Limb (tissue), 2 donors: ENCODE measurements at regions not wholly inside any gene's neighbourhood (a gene's known extent, or its start where the extent isn't known, plus 50 kb on each side); places are given as distances from the start of the nearest gene placed in this dataset.

ENCODE experiments used
- DNase-seq, 2 donors: peaks; one replicate each; pipeline ENCODE4 v3.0.0-alpha.2; 2016; ENCODE audit errors: extremely low spot score in 2 of 2

DNA sequence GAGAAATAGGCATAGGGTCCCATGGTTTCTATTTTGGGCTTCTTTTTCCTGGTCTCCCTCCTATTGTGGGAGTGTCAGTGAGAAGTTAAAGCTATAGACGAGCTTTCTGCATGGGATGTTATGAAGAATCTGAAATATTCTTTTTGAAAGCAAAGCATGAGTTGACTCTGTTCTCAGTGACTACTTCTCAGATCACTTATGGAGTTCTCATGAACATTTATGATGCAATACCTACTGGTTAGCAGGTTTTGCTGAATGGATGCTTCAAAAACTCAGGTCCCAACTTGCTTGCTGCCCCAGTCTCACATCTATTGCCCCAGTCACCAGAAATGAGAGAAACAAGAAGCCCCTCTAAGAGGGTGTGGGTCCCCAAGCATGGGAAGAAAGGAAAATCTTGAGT is 365.0 kb downstream of the HRH4 start:
- no peak for DNase-seq

DNA sequence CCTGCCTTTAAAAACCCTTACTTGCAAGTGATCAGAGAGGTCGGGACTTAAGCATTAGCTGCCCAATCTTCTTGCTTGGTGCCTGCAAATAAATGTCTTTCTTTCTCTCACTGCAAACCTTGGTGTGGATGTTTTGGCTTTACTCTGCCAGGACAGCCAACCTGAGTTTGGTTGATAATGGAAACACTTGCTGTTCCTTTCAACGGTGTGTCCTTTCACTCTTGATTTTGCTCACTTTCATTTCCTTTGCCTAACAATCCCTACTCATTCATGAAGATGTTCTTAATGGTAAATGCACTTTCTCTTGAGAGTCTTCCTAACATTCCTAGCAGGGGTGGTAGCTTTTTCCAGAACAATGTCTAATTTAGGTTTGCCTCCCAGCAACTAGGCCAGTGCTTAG is 366.2 kb downstream of the HRH4 start:
- DNase-seq: no peak

DNA sequence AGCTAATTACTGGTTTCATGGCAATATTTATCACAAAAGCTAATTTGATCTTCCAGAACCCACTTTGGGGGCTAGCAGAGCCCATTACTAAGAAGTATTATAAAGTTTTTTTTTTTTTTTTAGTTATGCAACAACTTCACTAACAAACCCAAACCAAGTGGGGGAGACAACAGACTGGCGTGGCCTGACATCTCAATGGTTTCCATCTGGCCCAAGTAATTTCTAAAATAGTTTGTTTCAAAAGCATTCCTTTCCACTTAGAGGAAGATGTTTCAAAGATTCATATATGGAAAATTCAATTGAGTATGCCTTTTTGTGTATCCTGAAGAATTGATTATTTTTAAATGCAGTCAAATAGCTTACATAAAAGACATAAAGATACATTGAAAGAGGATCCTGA is 367.1 kb downstream of the HRH4 start:
- no peak for DNase-seq

DNA sequence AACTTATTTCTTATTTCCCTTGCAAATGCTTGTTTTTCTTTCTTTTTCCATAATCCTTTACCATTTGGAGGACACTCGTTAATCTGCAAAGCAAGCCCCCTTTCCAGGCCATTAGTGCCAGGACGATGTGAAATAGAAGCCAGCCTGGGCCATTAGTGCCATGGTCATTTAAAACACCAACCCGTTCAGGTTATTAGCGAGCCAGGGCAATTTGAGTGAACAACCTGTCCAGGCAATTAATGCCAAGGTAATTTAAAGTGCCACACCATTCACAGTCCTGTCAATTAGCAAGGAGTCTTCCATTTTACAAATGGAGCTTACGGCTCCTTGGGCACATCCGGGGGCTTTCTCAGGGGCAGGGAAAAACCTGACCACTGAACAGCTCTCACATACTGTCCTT is 370.6 kb downstream of the HRH4 start:
- DNase-seq: no peak

DNA sequence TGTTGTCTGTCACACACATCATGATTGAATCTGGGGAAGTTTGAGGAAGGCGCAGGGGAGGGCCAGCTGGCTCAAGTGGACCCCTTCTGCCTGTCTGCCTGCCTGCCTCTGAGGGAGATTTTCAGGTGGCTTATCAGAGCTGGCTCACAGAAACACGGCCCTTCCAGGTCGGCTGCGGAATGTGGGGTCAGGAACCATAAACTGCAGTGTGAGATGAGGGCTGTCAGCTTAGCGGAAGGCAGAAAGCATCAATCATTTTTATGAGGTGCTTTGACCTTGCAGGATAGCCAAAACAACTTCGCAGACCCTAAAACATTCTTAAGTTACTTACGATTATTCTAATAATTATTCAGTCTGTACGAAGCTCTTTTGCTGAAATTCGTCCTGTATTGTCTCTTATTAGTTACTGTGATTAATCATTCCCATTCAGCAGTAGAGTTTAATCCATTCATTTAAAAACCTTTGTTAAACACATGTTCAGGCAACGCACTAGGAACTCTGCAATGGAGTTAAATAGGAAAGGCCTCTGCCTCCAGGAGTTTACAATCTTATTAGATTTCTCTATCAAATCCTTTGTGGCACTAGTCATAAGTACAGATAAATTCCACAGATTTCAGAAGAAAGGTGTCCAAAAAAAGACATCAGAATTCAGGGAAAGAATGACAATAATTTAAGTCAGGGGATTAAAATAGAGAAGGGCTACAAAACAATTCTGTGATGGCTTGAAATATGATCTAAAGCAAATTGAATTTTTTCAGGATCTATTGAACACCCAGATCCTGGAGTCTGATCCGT is 371.6 kb downstream of the HRH4 start:
- no peak for DNase-seq

DNA sequence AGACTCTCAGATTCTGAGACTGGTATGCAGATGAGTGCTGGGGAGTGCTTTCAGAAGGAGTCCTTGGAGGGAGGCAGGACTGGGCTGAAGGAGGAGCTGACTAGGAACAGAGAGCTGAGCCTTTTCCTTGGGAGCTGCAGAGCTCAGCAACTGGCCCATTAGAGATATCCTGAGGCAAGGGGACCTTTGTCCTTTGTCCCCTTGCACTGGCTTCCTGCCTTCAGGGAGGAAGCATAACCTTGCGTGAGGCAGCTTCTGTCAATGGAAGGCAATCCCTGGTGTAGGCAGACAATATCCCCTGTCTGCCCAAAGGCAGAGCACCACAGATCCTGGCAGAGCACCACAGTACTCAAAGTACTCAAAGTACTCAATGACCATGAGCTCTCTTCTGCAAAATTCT is 375.3 kb downstream of the HRH4 start:
- DNase-seq: no peak

DNA sequence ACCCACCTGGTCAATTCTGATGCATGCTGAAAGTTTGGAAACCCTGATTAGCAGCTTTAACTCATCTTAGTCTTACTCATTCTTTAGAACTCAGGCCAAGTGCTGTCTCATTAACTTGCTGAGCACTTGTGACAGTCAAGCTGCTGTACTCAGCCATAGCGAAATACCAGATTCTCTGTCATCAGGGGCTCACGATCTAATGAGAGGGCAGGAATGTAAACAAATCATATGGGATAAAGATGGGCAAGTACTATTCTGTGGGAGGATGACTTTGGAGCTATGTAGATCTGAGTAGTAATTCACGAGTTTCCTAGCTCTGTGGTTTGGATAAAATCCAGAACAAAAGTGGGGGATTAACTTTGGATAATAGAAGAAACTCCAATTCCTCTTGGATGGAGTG is 376.6 kb downstream of the HRH4 start:
- DNase-seq: peak in 1 of 2 donors; percentile 38

DNA sequence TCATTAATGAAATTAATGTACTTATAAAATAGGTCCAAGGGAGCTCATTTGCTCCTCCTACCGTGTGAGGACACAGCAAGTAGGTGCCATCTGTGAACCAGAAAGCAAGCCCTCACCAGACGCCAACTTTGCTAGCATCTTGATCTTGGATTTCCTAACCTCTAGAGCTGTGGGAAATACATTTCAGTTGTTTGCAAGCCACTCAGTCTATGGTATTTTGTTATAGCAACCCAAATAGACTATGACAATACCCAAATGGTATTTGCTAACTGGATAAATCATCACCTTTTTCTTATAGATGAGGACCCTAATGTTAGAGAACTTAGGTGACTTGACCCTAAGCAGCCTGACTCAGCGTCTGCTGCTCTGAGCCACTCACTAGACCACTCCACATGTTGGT is 379.6 kb downstream of the HRH4 start:
- DNase-seq: no peak

DNA sequence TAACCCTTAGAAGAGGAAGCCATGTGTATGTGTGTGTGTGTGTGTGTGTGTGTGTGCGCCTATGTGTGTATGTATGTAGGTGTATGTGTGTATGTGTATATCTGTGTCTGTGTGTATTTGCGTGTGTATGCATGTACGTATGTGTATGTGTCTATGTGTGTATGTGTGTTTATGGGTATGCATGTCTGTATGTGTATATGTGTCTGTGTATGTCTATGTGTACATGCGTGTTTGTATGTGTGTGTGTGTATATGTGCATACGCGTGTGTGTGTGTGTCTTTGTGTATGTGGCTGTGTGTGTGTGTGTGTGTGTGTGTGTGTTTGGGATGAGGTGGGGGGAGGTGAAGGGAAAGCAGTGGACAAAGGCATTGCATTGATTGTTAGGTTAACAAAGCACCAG is 380.2 kb downstream of the HRH4 start:
- no peak for DNase-seq

DNA sequence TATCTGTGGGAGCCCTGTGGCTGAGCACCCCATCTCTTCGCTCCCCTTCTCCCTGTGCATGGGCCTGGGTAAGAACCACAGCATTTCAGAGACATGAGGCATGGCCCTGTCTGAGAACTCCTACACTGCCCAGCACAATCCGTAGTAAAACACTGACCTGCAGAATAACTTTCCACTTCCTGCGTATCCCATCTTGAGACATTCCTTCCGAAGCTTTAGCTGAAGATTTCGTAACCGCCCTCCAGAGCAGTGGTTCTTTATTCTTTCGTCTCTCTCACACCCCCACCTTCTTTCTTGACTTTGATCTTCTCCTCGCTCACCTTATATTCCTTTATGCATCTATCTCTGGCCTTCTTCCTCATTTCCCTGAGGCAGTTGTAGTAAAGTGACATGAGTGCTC is 381.1 kb downstream of the HRH4 start:
- DNase-seq: no peak

DNA sequence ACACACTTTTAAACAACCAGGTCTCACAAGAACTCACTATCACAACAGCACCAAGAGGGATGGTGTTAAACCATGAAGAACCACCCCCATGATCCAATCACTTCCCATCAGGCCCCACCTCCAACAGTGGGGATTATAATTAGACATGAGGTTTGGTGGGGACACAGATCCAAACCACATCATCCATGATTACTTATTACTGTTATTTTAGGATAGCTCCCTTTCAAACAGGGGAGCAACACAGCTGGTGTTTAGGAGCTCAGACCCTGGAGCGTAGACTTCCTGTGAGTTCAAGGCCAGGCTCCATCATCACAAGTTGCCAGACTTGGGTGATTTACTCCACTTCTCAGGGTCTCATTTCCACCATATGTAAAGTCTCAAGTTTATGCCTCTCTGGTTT is 382.7 kb downstream of the HRH4 start:
- DNase-seq: no peak

DNA sequence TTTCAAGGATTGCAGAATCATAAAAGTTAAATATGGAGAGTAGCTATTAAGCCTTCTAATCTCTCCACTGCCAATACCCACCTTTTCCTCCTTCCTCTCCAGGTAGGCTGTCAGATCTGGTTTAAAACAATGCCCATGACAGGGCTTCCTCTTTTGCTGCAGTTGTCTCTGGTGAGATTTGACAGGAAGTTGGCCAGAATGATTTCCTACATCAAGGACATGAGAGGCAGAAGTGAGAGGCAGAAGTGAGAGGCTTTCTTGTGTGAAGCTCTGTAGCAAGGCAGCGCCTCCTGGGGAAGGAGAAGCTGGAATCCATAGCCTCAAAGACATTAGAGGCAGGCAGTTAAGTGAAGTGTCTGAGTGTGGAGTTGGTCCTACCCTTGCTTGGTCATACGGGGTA is 385.7 kb downstream of the HRH4 start:
- DNase-seq: no peak

DNA sequence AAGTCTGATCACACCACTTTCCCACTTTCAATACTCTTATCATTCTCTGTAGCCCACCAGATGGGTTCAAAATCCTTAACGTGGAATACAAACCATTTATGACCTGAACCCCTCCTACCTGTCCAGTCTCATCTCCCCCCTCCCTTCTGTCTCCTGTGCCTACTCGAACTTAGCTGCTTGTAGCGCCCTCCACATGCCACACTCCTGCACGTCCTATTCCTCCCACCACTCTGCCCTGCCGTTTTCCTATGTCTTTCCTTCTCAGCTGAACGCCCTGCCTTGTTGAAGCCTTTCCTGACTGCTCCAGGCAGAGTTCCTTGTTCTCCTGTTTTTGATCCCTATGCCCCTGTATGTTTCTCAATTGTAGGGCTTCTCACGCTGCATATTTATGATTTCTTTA is 390.1 kb downstream of the HRH4 start:
- DNase-seq: no peak

DNA sequence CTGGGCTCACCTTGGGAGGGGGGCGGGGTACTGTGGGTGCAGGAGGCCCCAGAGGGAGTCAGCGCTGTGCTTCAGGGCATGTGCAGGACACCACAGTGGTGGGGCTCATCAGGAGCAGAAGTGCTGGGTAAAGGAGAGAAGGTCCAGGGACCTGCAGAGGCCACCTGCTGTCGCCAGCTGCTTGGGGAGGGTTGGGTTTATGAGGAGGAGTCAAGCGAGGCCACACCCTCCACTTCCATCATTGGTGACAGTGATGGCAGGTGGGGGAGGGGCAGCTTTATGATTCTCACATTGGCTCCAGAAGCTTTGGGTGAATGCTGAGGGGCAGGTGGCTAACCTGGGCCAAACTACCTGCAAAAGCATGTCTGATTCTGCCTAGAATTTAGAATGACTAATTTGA is 392.6 kb downstream of the HRH4 start:
- no peak for DNase-seq

DNA sequence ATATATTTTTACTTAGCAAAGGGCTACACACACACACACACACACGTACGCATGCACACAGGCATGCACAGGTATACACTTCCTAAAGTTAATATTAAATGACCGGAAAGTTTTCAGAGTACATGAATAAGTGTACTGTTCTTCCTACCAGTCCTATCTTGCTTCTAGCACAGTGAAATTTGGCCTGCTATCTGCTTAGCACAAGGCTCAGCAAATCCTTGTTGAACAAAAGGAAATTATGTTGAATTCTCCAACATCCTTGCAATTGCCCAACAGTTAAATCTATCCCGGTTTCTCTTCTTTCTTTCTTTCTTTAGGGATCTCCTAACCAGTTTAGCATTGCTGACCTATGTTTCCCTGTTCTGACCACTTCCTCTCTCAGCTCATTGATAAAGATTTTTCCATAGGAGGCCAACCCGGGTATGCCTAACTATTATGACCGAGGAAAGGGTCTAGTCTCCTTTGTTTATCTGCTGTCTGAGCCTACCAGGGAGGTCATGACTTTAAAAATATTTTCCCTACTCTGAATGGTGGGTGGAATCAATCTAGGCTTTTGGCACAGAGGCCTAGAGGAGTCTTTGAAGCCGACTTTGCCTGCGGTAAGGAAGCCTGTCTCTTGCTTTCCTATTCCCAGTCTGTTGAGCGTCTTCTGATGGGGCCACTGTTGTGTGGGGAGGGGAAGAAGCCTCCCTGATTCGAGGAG is 400.7 kb downstream of the HRH4 start:
- DNase-seq: no peak

DNA sequence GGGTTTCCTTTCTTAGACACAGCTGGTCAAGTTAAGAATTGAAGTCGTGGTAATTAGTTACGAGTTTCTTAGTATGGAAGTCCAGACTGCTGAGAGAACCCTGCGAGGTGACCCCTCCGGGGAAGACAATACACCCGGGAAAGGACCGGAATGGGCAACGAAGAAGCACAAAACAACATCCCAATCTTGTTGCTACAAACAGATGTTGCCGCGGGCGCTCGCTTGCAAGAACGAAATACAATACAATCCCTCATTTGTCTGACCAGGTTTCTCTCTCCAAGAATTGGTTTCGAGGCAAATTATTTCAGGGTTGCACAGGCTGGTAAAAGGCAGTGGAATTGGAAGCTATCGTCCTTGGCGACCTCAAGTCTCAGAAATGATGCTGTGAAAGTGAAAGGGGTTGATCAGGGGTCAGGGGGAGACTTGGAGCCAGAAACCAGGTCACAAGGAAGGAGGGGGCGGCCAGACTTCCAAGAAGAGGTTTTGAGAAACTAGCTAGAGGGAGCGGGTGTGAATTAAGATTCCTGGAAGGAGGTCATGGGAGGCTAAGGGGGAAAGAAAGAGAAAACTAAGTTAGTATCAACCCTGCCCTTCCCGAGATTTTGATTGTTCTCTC is 401.9 kb downstream of the HRH4 start:
- DNase-seq: peak in 1 of 2 donors; percentile 40

DNA sequence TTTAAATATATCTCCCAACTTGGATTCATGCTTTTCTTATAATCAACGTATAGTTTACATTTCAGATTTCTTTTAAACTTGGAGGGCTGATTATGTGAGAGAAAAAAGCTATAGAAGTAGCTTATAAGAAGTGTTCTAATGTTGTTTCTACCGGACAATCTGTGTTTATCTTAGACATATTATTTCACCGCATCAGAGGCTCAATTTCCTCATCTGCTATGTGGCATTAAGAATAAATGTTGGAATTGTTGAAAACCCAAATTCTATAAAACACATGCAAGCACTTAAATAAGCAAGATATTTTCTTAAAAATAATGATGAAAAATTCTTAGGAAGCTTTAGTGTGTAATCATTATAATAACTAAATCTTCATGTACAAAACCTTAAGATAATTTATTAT is 407.9 kb downstream of the HRH4 start:
- no peak for DNase-seq

DNA sequence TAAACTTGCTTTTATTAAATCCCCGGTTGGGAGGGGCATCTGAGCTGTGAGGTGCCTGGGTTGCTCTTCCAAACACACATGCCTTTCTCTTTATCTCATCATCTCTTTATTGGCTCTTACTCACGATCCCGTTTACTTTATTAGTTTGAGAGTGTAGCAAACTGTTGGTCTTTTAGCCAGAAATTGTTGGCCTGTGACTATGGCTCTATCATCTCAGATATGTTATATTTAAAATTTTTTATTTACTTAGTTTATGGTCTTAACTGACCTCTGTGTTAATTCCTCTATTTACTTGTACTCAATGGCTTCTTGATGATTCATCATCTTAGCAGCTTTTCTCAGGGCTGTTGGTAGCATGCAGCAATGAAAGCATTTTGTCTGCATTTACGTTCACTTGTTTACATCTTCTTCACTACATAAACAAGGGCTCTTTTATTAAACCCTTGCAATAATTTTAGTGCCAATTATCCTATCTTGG is 408.4 kb downstream of the HRH4 start:
- DNase-seq: no peak

DNA sequence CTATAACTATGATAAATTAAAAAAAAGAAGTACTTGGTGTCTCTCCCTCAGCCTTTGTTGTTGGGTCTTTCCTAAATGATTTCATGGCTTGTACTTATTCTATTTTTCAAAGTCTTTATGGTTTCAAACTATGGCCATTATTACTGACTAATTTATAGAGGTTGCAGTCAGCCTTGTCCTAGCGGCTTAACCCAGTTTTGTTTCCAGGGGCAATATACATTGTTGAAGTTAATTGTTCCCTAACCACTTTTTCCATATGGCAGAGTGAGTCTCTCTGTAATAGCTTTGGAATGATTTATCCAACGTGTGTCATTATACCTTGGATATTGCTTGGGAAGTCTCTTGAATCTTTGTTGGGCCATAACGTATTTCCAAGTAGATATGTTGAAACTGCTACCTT is 408.8 kb downstream of the HRH4 start:
- DNase-seq: no peak

DNA sequence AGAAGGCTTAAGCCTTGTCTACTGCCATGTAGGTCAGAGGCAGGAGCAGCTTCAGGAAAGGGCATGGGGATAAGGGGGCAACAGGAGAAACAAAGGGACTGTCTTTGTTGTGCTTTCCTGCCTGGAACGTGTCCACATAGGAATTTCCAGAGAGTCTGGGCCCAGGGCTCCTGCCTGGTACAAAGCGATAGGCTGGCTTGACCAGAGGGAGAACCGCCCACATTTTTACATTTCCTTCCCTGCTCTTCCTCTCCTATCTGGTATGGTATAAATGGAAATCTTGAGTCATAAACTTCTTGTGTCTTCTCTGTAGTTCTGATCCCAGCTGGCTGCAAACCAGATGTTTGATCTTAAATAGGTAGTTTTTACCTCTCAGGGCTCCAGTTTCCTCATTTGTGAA is 414.8 kb downstream of the HRH4 start:
- no peak for DNase-seq

DNA sequence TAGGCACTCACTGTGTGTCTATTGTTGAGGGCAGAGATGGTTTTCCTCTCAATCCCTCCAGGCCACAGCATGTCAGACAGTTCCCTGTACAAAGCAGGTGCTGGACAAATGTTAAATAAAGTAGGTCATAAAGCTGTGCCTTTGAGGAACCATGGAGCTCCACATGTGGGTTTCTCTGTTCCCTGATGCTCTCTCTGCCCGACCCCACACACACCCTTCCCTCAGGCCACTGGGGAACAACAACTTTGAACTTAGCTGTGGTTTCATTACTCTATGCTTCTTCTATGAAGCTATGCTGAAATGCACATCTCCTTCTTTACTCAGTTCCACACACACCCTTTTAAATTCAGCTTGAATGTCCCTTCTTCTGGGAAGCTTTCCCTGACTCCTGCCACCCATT is 415.3 kb downstream of the HRH4 start:
- DNase-seq: no peak

DNA sequence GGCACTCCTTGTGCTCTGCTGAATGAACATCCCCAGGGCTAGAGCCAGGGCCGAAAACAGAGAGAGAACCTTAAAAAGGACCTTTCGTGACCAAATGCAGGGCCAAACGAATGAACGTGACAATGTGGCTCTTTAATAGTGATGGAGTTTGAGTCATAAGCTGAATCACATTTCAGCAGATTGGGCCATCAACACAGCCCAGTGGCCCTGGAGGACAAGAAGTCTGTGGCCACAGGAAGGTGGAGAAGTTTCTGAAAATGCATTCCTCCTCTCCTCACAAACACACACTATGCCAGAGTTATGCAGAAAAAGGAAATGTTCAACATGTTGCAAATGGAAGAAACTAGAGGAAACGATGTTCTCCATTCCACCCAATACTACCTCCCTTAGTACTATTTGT is 415.8 kb downstream of the HRH4 start:
- DNase-seq: no peak

DNA sequence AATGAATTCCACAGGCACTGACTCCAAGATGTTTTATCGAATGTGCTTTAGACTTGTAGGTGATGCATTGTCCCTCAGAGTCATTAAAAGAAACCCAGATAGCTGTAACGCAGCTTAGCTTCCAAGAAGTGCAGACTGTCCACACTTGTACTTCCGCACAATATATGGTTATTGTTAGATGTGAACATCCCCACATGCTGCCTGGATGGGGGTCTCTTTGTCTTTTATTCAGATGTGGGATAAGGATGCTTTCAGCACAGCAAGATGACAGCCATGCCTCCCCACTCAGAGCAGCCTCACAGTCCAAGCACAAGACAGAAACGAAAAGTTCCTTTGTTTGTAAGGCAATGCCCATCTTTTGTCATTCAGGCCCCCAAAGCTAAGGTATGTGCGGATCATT is 416.6 kb downstream of the HRH4 start:
- no peak for DNase-seq
